ENCODE measurements at regions not wholly inside any gene's neighbourhood (a gene's known extent, or its start where the extent isn't known, plus 50 kb on each side); places are given as distances from the start of the nearest gene placed in this dataset.

- TF ChIP-seq CTCF (IDR thresholded peaks at IDR 0.05; ENCODE audit: extremely low read depth, low read depth, low read length) = no peak
- H3K4me1 ChIP-seq (ENCODE audit: insufficient read depth, low read length) = no peaks in the 10 kb centered on the region
- no peak overlapping the region for H2AFZ ChIP-seq (ENCODE audit: low read length)
- no peaks in the 10 kb centered on the region for H3K27me3 ChIP-seq (ENCODE audit: insufficient read depth, low read length)
- H3K27ac ChIP-seq (ENCODE audit: low read depth, low read length) = no peak overlapping the region
- H3K4me3 ChIP-seq (ENCODE audit: insufficient read depth, low read length) = no peak overlapping the region
- H3K79me2 ChIP-seq (ENCODE audit: insufficient read depth, low read length) = no peaks in the 10 kb centered on the region
- DNase-seq (ENCODE audit: insufficient read length, low spot score, missing footprints) = no peak
- H3K36me3 ChIP-seq (ENCODE audit: insufficient read depth, low read length) = no peaks in the 10 kb centered on the region
- H3K4me2 ChIP-seq (ENCODE audit: insufficient read depth, low read length) = no peak overlapping the region
- no peaks in the 10 kb centered on the region for H4K20me1 ChIP-seq (ENCODE audit: insufficient read depth, low read length)
- no peaks in the 10 kb centered on the region for H3K9me3 ChIP-seq (ENCODE audit: low read depth, low read length)
These were observed 61.4 kb upstream of the KLF13 start for GRCh38 chr15:31265090-31265870.

GRCh38 chr15:31265871-31266711 is 60.5 kb upstream of the KLF13 start:
- Histone ChIP-seq H3K4me2 (ENCODE audit: insufficient read depth, low read length) (no peak overlapping the region), H3K79me2 (ENCODE audit: insufficient read depth, low read length) (no peaks in the 10 kb centered on the region), H3K27ac (ENCODE audit: low read depth, low read length) (no peak overlapping the region), H3K4me1 (ENCODE audit: insufficient read depth, low read length) (no peaks in the 10 kb centered on the region), H4K20me1 (ENCODE audit: insufficient read depth, low read length) (no peaks in the 10 kb centered on the region), H3K36me3 (ENCODE audit: insufficient read depth, low read length) (no peaks in the 10 kb centered on the region), H3K9me3 (ENCODE audit: low read depth, low read length) (no peaks in the 10 kb centered on the region), H3K4me3 (ENCODE audit: insufficient read depth, low read length) (no peak overlapping the region), H3K27me3 (ENCODE audit: insufficient read depth, low read length) (no peaks in the 10 kb centered on the region), H2AFZ (ENCODE audit: low read length) (peak overlapping the region; percentile 23)
- no peak for TF ChIP-seq CTCF (IDR thresholded peaks at IDR 0.05; ENCODE audit: extremely low read depth, low read depth, low read length)
- peak; percentile 66 for DNase-seq (ENCODE audit: insufficient read length, low spot score, missing footprints)

GRCh38 chr15:31266712-31267111 is 59.9 kb upstream of the KLF13 start:
- no peak for DNase-seq (ENCODE audit: insufficient read length, low spot score, missing footprints)
- H3K27me3 ChIP-seq (ENCODE audit: insufficient read depth, low read length) = no peaks in the 10 kb centered on the region
- no peak for TF ChIP-seq CTCF (IDR thresholded peaks at IDR 0.05; ENCODE audit: extremely low read depth, low read depth, low read length)
- no peaks in the 10 kb centered on the region for H3K79me2 ChIP-seq (ENCODE audit: insufficient read depth, low read length)
- no peaks in the 10 kb centered on the region for H3K36me3 ChIP-seq (ENCODE audit: insufficient read depth, low read length)
- H3K9me3 ChIP-seq (ENCODE audit: low read depth, low read length) = no peaks in the 10 kb centered on the region
- peak overlapping the region; percentile 23 for H2AFZ ChIP-seq (ENCODE audit: low read length)
- no peaks in the 10 kb centered on the region for H4K20me1 ChIP-seq (ENCODE audit: insufficient read depth, low read length)
- no peaks in the 10 kb centered on the region for H3K4me1 ChIP-seq (ENCODE audit: insufficient read depth, low read length)
- no peak overlapping the region for H3K27ac ChIP-seq (ENCODE audit: low read depth, low read length)
- no peak overlapping the region for H3K4me3 ChIP-seq (ENCODE audit: insufficient read depth, low read length)
- no peak overlapping the region for H3K4me2 ChIP-seq (ENCODE audit: insufficient read depth, low read length)
